CD14-positive monocyte (primary cell): ENCODE measurements at regions not wholly inside any gene's neighbourhood (a gene's known extent, or its start where the extent isn't known, plus 50 kb on each side); places are given as distances from the start of the nearest gene placed in this dataset.

Source experiments
- DNase-seq, 3 donors: peaks; one replicate each; pipeline ENCODE4 v3.0.0-alpha.2; 2011 to 2022
- H2AFZ ChIP-seq: 2 replicates; pipeline ENCODE4 v1.6.0; 2012; ENCODE audit warnings: mild to moderate bottlenecking, low read depth, low read length, inconsistent platforms; ENCODE audit not compliant: insufficient read depth, poor library complexity, severe bottlenecking
- H3K27ac ChIP-seq, 2 donors: 1 replicate in 1 of 2; 2 replicates in 1 of 2; pipeline ENCODE4 v1.5.1; 2012 to 2013; ENCODE audit warnings: low read length in 2 of 2, control low read depth in 1 of 2, inconsistent platforms in 1 of 2, low read depth in 1 of 2, mild to moderate bottlenecking in 1 of 2
- H3K27me3 ChIP-seq, 2 donors: one replicate each; pipeline versions ENCODE4 v1.6.0 to v1.6.1; 2011 to 2013; ENCODE audit warnings: low read length in 2 of 2; ENCODE audit not compliant: control insufficient read depth in 2 of 2, insufficient read depth in 2 of 2
- H3K36me3 ChIP-seq, 2 donors: replicated peaks in 1 of 2; 1 replicate in 1 of 2; 2 replicates in 1 of 2; pipeline versions ENCODE4 v1.5.1 to v1.6.1; 2012 to 2013; ENCODE audit warnings: low read length in 2 of 2, control low read depth in 1 of 2, inconsistent platforms in 1 of 2, mild to moderate bottlenecking in 1 of 2; ENCODE audit not compliant: insufficient read depth in 2 of 2, control insufficient read depth in 1 of 2
- H3K4me1 ChIP-seq, 2 donors: 1 replicate in 1 of 2; 2 replicates in 1 of 2; pipeline versions ENCODE4 v1.5.1 to v1.6.1; 2012 to 2013; ENCODE audit warnings: low read length in 2 of 2, control low read depth in 1 of 2, inconsistent platforms in 1 of 2, mild to moderate bottlenecking in 1 of 2, moderate library complexity in 1 of 2; ENCODE audit not compliant: insufficient read depth in 2 of 2, control insufficient read depth in 1 of 2
- H3K4me2 ChIP-seq: replicated peaks from 2 replicates; pipeline ENCODE3; 2012; ENCODE audit warnings: low read length, moderate library complexity, mild to moderate bottlenecking; ENCODE audit not compliant: poor library complexity, severe bottlenecking; ENCODE audit errors: extremely low read depth
- H3K4me3 ChIP-seq, 3 experiments: fragments of 200-600 bp in 1 of 3; sonication (generic) in 1 of 3; replicated peaks in 1 of 3; 1 replicate in 2 of 3; 2 replicates in 1 of 3; pipeline ENCODE4 v1.5.1; 2011 to 2013; ENCODE audit warnings: low read length in 3 of 3, mild to moderate bottlenecking in 3 of 3, control low read depth in 2 of 3, low read depth in 2 of 3, inconsistent platforms in 1 of 3, moderate library complexity in 1 of 3
- H3K79me2 ChIP-seq: 2 replicates; pipeline ENCODE4 v1.6.0; 2012; ENCODE audit warnings: mild to moderate bottlenecking, control low read depth, inconsistent platforms, low read length, moderate library complexity; ENCODE audit not compliant: insufficient read depth
- H3K9ac ChIP-seq: 2 replicates; pipeline ENCODE4 v1.6.0; 2017; ENCODE audit warnings: low read length, mild to moderate bottlenecking; ENCODE audit not compliant: insufficient read depth, poor library complexity, severe bottlenecking
- H3K9me3 ChIP-seq, 2 donors: replicated peaks in 1 of 2; 1 replicate in 1 of 2; 2 replicates in 1 of 2; pipeline versions ENCODE4 v1.5.1 to v1.6.1; 2012 to 2013; ENCODE audit warnings: low read length in 2 of 2, control low read depth in 1 of 2; ENCODE audit not compliant: control insufficient read depth in 1 of 2, insufficient read depth in 1 of 2
- H4K20me1 ChIP-seq: 2 replicates; pipeline ENCODE4 v1.6.0; 2012; ENCODE audit warnings: mild to moderate bottlenecking, low read length, control low read depth, moderate library complexity; ENCODE audit not compliant: insufficient read depth
- H3K27ac Mint-ChIP-seq, 7 donors: one replicate each; pipeline ENCODE4 v1.8.0; 2020; ENCODE audit warnings: mild to moderate bottlenecking in 7 of 7, mixed read lengths in 7 of 7, moderate library complexity in 6 of 7, inconsistent platforms in 2 of 7
- H3K27me3 Mint-ChIP-seq, 3 donors: one replicate each; pipeline ENCODE4 v1.8.0; 2021 to 2022; ENCODE audit warnings: low read depth in 3 of 3, mild to moderate bottlenecking in 3 of 3, mixed read lengths in 3 of 3, moderate library complexity in 3 of 3, inconsistent platforms in 1 of 3
- H3K36me3 Mint-ChIP-seq, 2 donors: one replicate each; pipeline ENCODE4 v1.8.0; 2020; ENCODE audit warnings: mixed read lengths in 2 of 2, inconsistent platforms in 1 of 2, mild to moderate bottlenecking in 1 of 2
- H3K4me1 Mint-ChIP-seq: one replicate; pipeline ENCODE4 v1.8.0; 2020; ENCODE audit warnings: mild to moderate bottlenecking, mixed read lengths
- H3K4me3 Mint-ChIP-seq, 2 donors: one replicate each; pipeline ENCODE4 v1.8.0; 2020; ENCODE audit warnings: mild to moderate bottlenecking in 2 of 2, mixed read lengths in 2 of 2, moderate library complexity in 1 of 2
- H3K9me3 Mint-ChIP-seq, 7 donors: one replicate each; pipeline ENCODE4 v1.8.0; 2020 to 2022; ENCODE audit warnings: mixed read lengths in 7 of 7, mild to moderate bottlenecking in 6 of 7, moderate library complexity in 6 of 7, inconsistent platforms in 2 of 7
- WGBS: methylation state at CpG from one replicate; pipeline ENCODE4 v1.1.5; 2013; ENCODE audit warnings: missing lambda C conversion rate; ENCODE audit not compliant: insufficient coverage; 5-methylcytosine and 5-hydroxymethylcytosine counted together
- intact Hi-C, 2 donors: fragments of 100-400 bp; cut with micrococcal nuclease; formaldehyde crosslinking; loops; one replicate each; pipeline versions ENCODE4 v1.15.0 to v1.15.1; 2023
- TF ChIP-seq, protein P1 (sequence below): fragments of 200-600 bp; IDR thresholded peaks from one replicate; pipeline ENCODE4 v1.8.0; 2022; ENCODE audit warnings: antibody characterized with exemption, mild to moderate bottlenecking

DNA sequence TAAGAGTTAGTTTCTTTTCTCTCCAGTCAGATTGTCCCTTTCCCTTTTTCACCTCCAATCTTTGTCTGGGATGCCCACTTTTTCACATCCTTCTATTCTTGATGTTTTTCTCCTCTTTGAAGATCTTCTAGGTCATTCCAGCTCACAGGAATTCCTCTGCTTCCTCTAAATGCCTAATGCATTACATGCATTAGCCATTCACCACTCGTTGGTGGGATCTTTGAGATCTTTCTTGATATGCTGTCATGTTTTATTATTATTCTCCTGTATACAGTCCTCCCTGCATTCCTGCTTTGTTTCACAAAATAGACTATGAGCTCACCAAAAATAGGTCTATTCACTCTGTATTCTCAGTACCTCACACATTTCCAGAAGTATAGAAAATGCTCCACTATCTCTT, 129.0 kb downstream of the LYPLAL1 start:
- no peak for DNase-seq
- H3K4me1 Mint-ChIP-seq: no peaks in the 10 kb centered on the region
- no peaks in the 10 kb centered on the region for H3K36me3 ChIP-seq
- no peaks in the 10 kb centered on the region for H3K27me3 Mint-ChIP-seq
- H3K4me2 ChIP-seq: no peak overlapping the region
- no peaks in the 10 kb centered on the region for H3K4me1 ChIP-seq
- no peak overlapping the region for H3K4me3 Mint-ChIP-seq
- no peak overlapping the region for H3K4me3 ChIP-seq
- H3K27me3 ChIP-seq: no peaks in the 10 kb centered on the region
- H3K9me3 ChIP-seq: peaks cover 0 to 8% of the 10 kb centered on the region in 2 donors
- no peak overlapping the region for H3K9ac ChIP-seq
- H3K27ac ChIP-seq: no peak overlapping the region
- WGBS: no CpG with 5 or more reads among the region's 1 CpG
- H3K79me2 ChIP-seq: no peaks in the 10 kb centered on the region
- intact Hi-C loops: no loop called here
- H2AFZ ChIP-seq: no peak overlapping the region
- peaks cover 6 to 14% (median 8%) of the 10 kb centered on the region in 7 donors for H3K9me3 Mint-ChIP-seq
- H4K20me1 ChIP-seq: no peaks in the 10 kb centered on the region
- H3K36me3 Mint-ChIP-seq: no peaks in the 10 kb centered on the region
- TF ChIP-seq, protein P1, sequence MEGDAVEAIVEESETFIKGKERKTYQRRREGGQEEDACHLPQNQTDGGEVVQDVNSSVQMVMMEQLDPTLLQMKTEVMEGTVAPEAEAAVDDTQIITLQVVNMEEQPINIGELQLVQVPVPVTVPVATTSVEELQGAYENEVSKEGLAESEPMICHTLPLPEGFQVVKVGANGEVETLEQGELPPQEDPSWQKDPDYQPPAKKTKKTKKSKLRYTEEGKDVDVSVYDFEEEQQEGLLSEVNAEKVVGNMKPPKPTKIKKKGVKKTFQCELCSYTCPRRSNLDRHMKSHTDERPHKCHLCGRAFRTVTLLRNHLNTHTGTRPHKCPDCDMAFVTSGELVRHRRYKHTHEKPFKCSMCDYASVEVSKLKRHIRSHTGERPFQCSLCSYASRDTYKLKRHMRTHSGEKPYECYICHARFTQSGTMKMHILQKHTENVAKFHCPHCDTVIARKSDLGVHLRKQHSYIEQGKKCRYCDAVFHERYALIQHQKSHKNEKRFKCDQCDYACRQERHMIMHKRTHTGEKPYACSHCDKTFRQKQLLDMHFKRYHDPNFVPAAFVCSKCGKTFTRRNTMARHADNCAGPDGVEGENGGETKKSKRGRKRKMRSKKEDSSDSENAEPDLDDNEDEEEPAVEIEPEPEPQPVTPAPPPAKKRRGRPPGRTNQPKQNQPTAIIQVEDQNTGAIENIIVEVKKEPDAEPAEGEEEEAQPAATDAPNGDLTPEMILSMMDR: no peak
- no peak overlapping the region for H3K27ac Mint-ChIP-seq

DNA sequence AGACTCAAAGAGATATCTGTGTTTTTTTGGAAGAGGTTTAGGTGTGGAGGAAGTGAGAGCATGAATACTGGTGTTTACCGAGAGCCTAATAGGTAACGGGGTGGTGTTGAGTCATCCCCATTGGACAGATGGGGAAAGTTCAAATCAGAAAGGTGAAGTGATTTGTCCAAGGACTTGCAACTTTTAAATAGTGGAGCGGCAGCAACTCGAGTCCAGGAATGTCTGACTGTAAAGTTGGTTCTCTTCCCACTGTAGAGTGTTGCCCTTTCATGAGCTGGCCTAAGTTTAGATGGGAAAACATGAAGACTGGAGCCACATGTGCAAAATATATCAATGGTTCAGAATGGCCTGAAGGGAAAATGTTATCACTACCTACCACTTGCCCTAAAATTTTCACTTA, 125.7 kb downstream of the LYPLAL1 start:
- H3K27me3 ChIP-seq: no peaks in the 10 kb centered on the region
- no peaks in the 10 kb centered on the region for H3K4me1 ChIP-seq
- H3K9me3 Mint-ChIP-seq: peaks cover 3 to 11% (median 7%) of the 10 kb centered on the region in 7 donors
- H3K36me3 Mint-ChIP-seq: no peaks in the 10 kb centered on the region
- H3K27me3 Mint-ChIP-seq: no peaks in the 10 kb centered on the region
- H3K4me1 Mint-ChIP-seq: no peaks in the 10 kb centered on the region
- H3K79me2 ChIP-seq: no peaks in the 10 kb centered on the region
- H3K36me3 ChIP-seq: no peaks in the 10 kb centered on the region
- intact Hi-C loops: no loop called here
- H3K4me3 ChIP-seq: no peak overlapping the region
- no peak overlapping the region for H3K4me3 Mint-ChIP-seq
- TF ChIP-seq, protein P1: no peak
- no peak overlapping the region for H3K27ac ChIP-seq
- H2AFZ ChIP-seq: no peak overlapping the region
- no peak for DNase-seq
- no peaks in the 10 kb centered on the region for H4K20me1 ChIP-seq
- no peak overlapping the region for H3K4me2 ChIP-seq
- peaks cover 0 to 8% of the 10 kb centered on the region in 2 donors for H3K9me3 ChIP-seq
- WGBS: 93% methylated on average over 2 of the region's 4 CpGs
- H3K9ac ChIP-seq: no peak overlapping the region
- no peak overlapping the region for H3K27ac Mint-ChIP-seq
